ENCODE measurements at regions not wholly inside any gene's neighbourhood (a gene's known extent, or its start where the extent isn't known, plus 50 kb on each side); places are given as distances from the start of the nearest gene placed in this dataset.

- TF ChIP-seq CTCF (IDR thresholded peaks at IDR 0.05; ENCODE audit: poor library complexity, severe bottlenecking) = no peak
- no peak for TF ChIP-seq REST (IDR thresholded peaks at IDR 0.05; ENCODE audit: borderline replicate concordance)
- TF ChIP-seq EZH2 (IDR thresholded peaks at IDR 0.05; ENCODE audit: borderline replicate concordance, insufficient read depth, low read length, poor library complexity, severe bottlenecking) = no peak
- no peak for TF ChIP-seq POLR2AphosphoS5 (IDR thresholded peaks at IDR 0.05)
- TF ChIP-seq RAD21 (conservative IDR thresholded peaks at IDR 0.05) = no peak
- TF ChIP-seq EP300 (conservative IDR thresholded peaks at IDR 0.05; ENCODE audit: poor library complexity, severe bottlenecking) = no peak
Observed at GRCh38 chr12:127235761-127236160, 1031.2 kb upstream of the TMEM132C start.
